ENCODE measurements at regions not wholly inside any gene's neighbourhood (a gene's known extent, or its start where the extent isn't known, plus 50 kb on each side); places are given as distances from the start of the nearest gene placed in this dataset.
"Not testable (repeated sequence)": the region's sequence is repeated elsewhere in the genome, so short reads cannot be mapped to it uniquely, and the experiment has no call there.

DNA sequence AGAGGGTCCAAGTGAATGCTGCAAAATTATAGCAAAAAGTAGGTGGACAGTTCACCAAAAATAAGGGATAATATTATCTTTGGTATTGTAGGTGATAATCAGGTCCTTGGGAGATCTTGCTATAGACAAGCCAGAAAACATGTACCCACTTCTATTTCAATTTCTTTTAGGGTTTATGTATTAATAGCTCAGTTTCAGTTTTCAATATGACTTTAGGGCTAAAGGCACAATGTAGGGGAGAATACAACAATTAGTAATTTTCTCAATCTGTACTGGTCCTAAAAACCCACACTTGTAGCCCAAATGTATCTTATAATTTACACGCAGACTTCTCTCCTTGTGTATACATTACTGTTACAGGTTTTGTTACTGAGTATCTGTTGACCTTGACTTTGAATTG, 307.0 kb upstream of the ID4 start:
- no peak for DNase-seq

DNA sequence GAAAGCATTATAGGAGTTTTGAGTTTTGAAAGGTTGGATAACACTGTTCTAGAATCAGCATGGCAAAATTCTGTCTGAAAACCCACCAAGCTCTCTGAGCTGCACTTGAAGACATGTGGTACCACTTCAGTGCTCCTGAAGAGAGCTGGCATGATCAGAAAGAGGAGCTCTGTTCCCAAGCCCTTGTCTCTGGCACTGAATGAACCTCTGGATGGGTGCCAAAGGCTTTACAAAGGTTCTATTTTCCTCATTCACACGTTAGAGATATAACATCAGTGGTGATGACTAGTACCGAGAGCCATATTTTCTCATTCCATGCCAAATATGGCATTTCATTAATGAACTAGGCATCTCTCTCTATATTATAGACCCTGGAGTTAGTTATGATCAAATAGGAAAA, 301.8 kb upstream of the ID4 start:
- DNase-seq: peak in 6 of 51 donors; percentile 0 to 12 (median 6)

DNA sequence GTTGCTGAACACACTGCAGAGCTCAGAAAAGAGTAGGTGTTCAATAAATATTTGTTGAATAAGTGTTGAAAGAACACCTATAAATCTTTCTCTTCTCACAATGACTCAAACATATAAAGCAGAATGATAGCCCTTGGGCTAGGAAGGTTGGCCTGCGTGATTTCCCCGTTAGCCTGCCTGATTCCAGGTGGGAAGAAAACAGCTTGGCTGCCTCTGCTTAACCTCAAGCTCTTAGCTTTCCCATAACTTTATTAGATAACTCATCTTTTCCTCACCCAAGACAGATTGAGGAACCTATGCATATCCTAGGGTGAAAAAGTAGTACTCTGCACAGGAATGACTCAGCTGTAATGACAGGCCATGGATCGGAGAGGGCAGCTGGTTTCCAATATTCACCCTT, 300.3 kb upstream of the ID4 start:
- DNase-seq: no peak

GRCh38 chr6:19538096-19538495, 299.1 kb upstream of the ID4 start:
- DNase-seq: peak in 1 of 51 donors; percentile 0

DNA sequence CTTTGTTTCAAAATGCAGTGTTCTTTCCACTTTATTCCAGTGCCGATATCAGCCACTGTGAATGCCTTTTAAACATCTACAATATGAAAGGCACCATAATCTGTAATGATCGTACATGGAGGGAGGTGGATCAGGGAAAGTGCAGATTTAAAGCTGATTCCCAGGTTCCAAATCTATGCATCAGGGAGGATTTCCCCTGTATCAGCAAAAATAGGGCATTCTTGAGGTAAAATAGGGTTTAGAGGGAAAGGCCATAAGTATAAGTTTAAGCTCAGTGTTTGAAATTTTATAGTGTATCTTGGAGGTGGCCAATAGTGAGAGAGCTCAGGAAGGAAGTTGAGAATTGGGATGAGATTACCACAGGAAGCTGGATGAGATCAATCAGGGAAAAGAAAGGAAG, 289.7 kb upstream of the ID4 start:
- no peak for DNase-seq

GRCh38 chr6:19549109-19549508, 288.1 kb upstream of the ID4 start:
- DNase-seq: no peak

GRCh38 chr6:19550380-19550779, 286.8 kb upstream of the ID4 start:
- no peak for DNase-seq

DNA sequence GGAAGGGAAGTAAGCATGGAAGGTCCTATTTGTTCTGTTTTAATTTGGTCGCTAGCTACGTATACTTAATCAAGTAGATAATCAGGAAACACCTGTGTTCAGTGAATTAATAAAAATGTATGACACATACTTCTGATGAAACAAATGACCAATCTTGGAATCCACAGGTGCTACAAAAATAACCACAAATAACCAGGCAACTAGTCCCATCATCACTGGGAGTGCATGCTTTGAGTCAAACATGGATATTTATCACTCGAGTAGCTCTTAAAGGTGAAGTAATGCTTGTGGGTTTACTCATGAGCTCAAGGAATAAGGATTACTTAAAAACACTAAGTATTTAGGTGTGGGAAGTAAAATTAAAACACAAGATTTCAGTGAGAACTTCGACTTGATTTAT, 285.6 kb upstream of the ID4 start:
- no peak for DNase-seq

DNA sequence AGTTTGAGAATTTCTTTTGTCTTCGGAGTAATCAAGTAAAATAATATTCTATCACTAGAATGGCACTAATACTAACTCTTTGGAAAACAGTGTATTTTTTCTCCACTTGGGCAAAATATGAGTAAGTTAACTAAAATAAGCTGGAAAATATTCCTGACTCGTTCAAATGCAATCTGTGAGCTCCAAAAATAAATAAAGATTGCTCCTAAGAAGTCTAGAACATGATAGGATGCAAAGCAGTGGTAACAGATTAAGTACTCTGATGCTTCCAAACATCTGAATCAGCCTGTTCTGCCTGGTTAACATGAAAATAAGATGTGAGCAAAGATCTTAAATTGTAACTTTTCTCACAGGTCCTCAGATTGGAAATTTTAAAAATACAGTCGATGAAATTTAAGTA, 285.1 kb upstream of the ID4 start:
- DNase-seq: no peak

DNA sequence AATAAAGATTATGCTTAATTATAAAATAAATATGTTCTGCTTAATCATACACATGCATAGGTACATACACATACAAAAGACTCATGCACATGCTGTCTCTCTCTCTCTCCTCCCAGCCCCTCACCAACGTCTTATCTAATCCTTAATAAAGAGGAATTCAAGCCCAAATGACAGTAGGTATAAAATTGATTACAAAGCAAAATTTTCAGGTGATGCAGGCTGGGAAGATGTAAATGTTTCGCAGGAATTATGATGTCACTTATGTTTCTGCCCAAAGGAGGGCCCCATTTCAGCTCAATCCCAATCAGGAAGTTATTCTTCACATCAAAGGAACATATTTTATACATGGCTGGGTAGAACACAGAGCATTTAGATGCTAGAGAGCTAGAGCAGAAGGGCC, 284.6 kb upstream of the ID4 start:
- DNase-seq: no peak

DNA sequence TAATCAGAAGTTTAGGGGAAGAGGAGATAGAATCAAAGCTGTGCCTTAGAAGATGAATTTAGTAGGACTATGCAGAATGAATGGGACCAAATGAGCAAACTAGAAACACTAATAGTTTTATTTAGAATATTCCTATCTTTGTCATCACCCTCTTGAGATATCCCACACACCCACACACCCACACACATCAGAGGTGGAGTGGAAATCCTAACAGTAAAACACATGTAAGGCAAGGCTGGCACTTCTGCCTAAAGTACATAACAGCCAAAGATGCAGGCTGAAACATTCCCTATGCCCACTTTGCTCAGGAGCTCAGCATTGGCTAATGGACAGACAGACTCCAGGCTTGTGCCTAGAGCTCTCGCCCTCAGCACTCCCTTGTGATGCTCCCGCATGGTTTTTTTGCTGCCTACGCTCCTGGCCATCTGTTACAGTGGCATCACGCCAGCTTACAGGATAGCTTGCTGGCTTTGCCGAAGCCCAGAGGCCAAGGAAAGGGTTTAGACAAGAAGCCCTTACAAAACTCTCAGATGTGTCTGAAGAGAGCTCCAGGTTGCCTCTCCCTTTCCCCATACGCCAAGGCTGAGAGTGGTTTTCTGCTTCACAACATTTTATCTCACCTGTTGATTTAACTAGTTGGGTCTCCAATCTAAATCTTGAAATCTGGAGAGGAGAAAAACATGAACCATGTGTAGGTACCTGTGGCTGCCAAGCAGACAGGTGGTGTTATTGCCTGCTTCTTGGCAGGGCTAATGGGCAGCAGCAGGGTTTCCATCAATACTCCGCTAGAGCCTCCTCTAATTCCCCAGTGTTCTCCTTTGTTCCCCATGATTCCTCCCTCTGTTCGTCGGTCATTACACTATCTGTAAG, 282.6 kb upstream of the ID4 start:
- DNase-seq: no peak

GRCh38 chr6:19557191-19557590, 280.0 kb upstream of the ID4 start:
- no peak for DNase-seq

- DNase-seq: no peak
Measured at GRCh38 chr6:19558201-19558600, 279.0 kb upstream of the ID4 start.

DNA sequence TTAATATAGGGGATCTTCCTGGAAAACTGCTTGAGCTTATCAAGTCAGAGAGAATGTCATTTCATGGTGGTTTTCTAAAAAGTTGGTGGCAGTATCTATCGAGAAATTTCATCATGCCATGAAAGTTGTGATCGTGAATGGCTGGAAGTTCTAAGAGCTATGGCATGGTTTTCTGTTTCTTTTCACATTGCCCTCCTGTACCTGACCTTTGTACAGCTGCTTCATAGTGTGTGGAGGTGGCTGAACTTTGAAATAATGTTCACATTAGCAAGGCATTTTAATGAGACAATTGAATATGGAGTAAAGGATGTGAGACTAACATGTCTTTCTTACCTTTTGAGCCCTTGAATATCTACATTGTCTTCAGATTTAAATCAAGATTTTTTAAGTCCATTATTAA, 278.2 kb upstream of the ID4 start:
- no peak for DNase-seq

GRCh38 chr6:19562468-19562867, 274.7 kb upstream of the ID4 start:
- DNase-seq: no peak

- no peak for DNase-seq
Measured at GRCh38 chr6:19569563-19569962, 267.6 kb upstream of the ID4 start.

GRCh38 chr6:19571176-19571575, 266.0 kb upstream of the ID4 start:
- DNase-seq: no peak

- no peak for DNase-seq
Measured at GRCh38 chr6:19578481-19578880, 258.7 kb upstream of the ID4 start.

DNA sequence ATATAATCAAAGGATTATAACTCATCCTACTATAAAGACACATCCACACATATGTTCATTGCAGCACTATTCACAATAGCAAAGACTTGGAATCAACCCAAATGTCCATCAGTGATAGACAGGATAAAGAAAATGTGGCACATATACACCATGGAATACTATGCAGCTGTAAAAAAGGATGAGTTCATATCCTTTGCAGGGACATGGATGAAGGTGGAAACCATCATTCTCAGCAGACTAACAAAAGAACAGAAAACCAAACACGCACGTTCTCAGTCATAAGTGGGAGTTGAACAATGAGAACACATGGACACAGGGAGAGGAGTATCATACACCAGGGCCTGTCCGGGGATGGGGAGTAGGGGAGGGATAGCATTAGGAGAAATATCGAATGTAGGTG, 253.0 kb upstream of the ID4 start:
- not testable (repeated sequence) for DNase-seq

GRCh38 chr6:19587238-19587942, 249.8 kb upstream of the ID4 start:
- no peak for DNase-seq

DNA sequence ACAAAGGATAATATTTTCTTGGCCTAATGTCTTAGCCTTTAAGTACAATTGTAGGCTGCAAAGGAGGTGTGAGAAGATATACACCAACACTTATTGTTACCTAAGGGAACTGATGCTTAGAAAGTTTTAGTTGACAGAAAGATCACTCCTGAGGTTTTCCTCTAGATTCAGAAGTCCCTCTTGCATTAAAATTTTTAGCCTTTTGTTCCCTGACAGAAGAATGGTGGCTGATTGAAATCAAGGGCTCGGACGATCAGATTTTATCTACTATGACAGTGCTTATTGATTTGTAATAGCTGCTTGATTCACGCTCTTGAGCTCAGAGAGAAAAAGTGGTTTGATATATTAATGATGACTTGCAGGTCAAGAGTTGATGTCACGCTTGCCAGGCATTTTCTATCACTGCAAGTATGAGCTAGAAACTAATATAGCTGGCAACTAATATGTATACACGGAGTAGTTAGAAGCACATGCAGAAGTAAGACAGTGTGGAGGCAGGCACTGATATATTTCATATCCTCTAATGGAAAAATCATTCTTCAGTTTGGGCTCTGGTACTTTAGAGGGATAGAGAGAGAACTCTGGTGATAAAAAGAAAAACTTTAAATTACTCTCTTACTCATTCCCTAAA, 246.6 kb upstream of the ID4 start:
- DNase-seq: no peak

DNA sequence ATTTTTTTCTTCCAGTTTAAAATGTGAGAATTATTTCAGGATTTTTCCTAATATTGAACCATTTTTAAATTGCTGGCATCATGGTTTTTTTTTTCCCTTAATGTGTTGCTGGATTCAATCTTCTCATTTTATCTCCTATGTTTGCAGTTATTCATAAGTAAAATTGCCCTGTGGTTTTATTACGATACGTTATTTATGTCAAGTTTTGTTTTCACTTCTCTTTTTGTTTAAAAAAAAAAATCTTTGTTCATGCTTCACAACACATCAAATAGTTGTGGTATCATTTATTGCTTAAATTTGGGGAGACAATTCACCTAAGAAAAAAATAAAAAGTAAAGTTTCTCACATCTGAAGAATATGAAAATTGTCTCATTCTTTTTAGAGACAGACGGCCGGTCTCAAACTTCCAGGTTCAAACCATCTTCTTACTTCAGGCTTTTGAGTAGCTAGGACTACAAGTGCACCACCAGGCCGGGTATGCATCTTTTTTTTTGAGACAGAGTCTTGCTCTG, 239.3 kb upstream of the ID4 start:
- no peak for DNase-seq
